ENCODE measurements at regions not wholly inside any gene's neighbourhood (a gene's known extent, or its start where the extent isn't known, plus 50 kb on each side); places are given as distances from the start of the nearest gene placed in this dataset.

GRCh38 chr10:29850371-29850770 lies 209.0 kb downstream of the JCAD start:
- no peak for DNase-seq

GRCh38 chr10:29849886-29850285 lies 209.5 kb downstream of the JCAD start:
- DNase-seq: no peak

DNA sequence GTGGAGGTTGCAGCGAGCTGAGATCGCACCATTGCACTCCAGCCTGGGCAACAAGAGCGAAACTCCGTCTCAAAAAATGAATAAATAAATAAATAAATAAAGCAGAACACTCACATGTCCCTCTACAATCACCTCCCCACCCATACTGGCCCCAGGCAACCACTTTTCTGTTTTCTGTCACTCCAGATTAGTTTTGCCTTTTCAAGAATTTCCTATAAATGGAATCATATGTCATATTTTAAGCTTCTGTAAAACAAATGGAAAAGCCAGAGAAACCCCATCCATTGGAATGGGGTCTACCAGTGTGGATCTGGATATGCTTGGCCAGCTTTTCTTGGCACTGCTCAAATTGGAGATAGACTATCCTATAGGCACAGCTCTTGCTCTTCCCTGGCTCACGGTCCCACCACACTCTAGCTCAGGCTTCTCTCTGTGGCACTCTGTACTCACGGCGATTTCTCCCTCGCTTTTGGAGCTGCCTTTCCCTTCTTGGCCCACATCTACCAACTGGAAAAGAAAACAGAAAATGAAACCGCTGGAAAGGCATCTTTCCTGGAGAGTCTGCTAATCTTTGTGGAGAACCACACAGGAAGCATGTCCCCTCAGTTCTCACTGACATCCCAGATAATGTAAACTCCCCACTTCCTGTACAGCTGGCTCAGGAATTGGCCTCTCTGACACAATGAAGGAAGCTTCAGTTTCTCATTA lies 210.1 kb downstream of the JCAD start:
- DNase-seq: no peak

GRCh38 chr10:29846881-29847280 lies 212.1 kb upstream of the SVIL start:
- no peak for DNase-seq

- DNase-seq: no peak
Observed at GRCh38 chr10:29845166-29845565, 210.4 kb upstream of the SVIL start.

DNA sequence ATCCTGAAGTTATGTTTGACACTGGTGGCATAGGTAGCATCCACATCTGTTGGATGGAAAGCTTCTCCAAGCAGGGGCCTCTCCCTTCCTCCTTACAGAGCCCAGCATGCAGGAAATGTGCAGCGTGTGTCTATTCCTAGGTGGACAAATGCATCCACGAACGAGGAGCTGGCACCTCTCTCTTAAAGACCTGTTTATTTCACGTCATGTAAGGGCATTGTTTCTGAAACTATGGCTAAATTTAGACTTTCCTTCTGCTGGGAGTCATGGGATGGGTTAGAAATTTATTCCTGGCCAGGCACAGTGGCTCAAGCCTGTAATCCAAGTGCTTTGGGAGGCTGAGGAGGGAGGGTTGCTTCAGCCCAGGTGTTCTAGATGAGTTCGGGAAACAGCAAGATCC lies 208.4 kb upstream of the SVIL start:
- no peak for DNase-seq

DNA sequence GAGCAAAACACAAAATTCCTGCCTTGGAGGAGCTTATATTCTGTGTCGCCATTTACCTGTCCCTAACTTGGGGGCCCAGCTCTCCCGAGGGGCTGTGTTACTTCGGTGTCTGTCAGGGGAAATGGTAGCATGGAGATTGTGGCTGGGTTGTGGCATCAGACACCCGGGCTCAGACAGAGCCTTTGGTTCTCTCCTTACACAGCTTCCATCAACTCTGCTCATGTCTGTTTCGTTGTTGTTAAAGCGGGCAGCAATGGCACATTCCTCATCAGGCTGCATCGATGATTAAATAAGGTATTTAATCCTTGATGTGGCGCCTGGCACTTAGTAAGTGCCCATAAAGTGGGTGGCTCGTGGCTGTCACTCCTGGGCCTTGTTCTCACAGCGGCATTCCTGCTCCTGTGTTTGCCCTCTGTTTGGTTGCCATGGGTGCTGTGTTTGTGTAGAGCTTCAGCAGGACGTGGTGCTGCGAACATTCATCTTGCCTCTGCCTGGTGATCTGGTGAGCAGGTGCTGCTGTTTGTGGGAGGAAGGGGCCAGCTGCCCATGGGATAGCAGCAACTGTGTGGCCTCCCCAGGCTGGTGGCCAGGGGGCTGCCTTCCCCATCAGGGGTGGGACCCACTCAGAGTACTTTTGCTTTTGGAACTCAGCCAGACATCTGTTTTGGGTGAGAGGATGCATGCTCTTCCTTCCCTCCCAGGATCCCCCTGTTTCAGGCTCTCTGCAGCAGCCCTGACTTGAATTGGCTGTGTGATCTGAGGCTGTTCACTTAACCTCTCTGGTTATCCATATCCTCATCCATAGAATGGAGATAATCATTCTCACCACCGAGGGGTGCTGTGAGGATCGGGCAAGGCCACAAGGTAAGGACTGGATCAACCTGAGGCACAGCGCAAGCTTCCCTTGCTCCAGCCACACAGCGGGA lies 207.2 kb upstream of the SVIL start:
- DNase-seq: no peak

DNA sequence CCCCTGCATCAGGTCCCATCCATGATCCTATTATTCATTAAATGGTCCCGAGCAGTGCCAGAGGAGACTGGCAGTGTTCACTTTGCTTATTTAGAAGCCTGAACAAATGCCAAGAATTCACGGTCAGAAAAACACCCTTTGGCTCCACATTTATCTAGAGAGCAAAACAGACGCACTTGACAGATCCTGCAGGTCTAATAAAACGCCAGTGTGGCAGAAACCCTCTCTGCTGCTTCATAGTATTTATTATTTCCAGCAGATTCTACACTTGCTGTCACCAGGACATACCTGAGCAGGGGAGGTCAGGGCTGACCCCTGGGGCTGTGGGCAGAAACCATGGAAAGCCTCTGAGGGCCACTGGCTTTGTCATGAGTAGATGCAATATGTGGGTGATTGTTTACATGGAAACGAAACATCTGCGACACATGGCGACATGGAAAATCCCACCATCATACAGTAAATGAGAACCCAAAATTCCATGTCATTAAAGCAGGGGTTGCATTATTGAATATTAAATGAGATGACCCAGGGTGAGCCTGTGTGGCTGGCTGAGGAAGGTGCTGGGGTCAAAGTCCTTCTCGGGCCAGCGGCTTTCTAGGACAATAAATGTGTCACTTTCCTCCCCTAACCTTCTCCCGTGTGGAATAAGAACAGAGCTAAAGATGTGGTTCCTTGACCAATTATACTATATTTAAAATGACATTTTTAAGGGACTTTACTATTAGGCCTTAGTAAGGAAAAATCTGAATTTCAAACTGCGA lies 205.9 kb upstream of the SVIL start:
- no peak for DNase-seq

GRCh38 chr10:29839826-29840515 lies 205.2 kb upstream of the SVIL start:
- no peak for DNase-seq

DNA sequence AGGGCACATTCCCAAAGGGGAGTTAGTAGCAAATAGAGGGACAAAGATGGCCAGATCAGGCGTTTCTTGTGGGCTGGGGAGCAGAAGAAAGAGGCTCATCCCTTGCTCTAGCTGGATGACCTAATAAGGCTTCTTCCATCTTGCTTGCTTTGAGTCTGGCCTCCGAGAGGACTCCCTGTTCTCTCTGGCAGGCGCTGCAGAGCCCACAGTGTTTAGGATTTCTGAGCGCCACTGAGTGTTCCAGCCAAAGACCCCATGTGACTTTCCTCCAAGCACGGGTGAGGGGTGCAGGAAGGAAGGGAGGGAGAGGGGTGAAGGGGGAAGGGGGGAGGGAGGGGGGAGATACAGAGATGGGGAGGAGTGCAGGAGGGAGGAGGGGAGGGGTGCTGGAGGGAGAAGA lies 203.8 kb upstream of the SVIL start:
- no peak for DNase-seq

DNA sequence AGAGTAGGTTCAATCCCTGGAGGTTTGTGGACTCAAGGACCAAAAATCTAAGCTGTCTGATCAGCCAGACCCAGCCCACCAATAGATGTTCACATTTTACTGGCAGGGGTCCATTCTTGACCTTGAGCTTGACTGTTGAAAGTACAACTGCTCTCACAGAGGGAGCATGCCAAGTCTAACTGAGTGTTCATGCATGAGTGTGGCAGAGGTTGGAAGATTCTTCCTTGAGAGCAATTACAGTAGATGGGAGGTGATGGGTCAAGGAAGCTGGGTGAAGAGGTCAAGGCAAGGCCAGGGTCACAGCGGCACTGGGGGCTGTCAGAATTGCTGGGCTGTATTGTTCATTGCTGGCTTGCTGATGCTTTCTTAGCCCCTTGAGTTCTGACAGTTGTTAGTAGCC lies 202.8 kb upstream of the SVIL start:
- DNase-seq: no peak

GRCh38 chr10:29836396-29836795 lies 201.6 kb upstream of the SVIL start:
- no peak for DNase-seq

- DNase-seq: no peak
Observed at GRCh38 chr10:29835055-29835454, 200.3 kb upstream of the SVIL start.

DNA sequence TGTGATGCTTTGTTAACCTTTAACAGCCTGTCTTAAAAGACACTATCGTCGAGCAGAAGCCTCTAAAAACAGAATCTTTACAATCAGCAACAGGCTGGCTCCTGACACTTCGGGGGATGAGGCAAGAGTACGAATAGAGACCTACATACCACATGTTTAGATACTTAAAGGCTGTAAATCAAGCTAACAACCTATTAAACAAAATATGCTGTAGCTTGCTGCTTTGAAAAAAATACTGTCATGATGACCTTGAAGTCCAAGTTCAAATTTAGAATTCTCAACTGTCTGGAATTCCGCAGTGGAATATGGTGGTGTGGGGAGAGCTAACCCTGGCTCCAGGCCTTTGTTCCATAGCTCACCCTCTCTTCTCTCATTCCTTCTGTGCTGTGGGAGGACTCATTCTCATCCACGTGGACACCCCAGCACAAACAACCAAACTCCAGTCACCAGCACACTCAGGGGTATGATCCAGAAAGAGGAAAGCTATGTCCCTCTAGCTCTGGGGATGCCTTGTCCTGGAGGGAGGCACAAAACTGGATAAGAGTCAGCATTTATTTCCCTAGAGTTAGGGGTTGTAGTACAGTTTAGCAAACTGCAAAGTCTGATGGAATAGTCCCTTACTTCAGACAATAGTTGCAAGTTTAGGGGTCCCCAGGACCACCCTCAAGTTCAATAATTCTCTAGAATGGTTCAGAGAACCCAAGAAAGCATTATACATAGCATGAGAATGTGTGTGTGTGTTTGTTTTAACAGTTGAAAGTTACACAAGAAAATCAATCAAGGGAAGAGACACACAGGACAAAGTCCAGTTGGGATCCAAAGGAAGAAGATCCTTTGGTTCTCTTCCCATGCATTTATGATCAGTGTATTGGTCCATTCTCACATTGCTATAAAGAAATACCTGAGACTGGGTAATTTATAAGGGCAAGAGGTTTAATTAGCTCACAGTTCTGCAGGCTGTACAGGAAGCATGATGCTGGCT lies 196.1 kb upstream of the SVIL start:
- no peak for DNase-seq

DNA sequence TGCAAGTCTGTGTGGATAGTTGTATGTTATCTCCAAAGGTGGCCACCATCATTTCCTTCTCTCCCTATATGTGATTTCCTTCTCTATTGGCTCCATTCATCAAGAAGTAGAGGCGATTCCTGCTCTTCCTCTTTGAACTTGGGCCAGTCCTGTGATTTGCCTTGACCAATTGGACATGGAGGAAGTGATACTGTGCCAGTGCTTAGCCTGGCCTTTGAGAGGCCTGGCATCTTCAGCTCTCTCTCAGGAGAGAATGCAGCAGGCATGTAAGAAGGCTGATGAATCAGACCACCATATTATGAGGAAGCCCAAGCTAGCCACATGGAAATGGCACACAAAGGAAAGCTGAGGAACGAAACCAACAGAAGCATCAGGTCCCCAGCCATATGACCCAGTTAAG lies 195.0 kb upstream of the SVIL start:
- DNase-seq: no peak

- no peak for DNase-seq
Observed at GRCh38 chr10:29828956-29829355, 194.2 kb upstream of the SVIL start.

DNA sequence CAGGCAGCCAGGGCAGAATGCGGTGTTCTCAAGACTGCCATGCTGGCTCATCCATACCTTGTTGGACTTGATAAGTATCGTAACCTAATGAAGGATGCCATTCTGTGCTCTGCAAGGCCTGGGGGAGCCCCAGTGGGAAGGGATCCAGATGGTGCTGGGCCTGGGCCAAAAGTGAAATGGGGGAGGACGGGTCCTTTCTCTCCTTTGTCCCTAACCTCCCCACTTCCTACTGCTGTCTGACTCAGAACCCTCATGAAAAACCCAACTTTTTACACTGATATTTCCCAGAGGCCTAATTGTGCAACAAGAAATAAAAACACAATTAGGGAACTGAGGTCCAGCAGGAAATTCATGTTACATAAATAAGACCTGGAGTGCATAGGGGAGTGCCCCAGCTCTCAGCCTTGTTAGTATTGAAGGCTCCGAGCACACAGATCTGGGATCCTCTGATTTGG lies 193.7 kb upstream of the SVIL start:
- DNase-seq: no peak

- no peak for DNase-seq
Observed at GRCh38 chr10:29827512-29827911, 192.7 kb upstream of the SVIL start.

- DNase-seq: no peak
Observed at GRCh38 chr10:29826801-29827450, 192.2 kb upstream of the SVIL start.

- no peak for DNase-seq
Observed at GRCh38 chr10:29826221-29826620, 191.4 kb upstream of the SVIL start.

GRCh38 chr10:29823553-29824080 lies 188.8 kb upstream of the SVIL start:
- no peak for DNase-seq

Measured in CD4-positive, alpha-beta T cell treated with Interleukin-6 for 4 hours (primary cell).